Cardiac muscle cell (in vitro differentiated cells and primary cell): ENCODE measurements at regions not wholly inside any gene's neighbourhood (a gene's known extent, or its start where the extent isn't known, plus 50 kb on each side); places are given as distances from the start of the nearest gene placed in this dataset.

Experiments
- DNase-seq, 2 donors: peaks; one replicate each; pipeline versions ENCODE4 v3.0.0 to v3.0.0-alpha.2; 2010 to 2017; ENCODE audit warnings: low read depth in 1 of 2, low spot score in 1 of 2
- H3K27ac ChIP-seq: fragments of 200-600 bp; sonication (generic); 2 replicates; pipeline ENCODE4 v1.5.1; 2016
- H3K27me3 ChIP-seq: fragments of 200-600 bp; sonication (generic); 2 replicates; pipeline ENCODE4 v1.6.0; 2016; ENCODE audit warnings: control low read depth
- H3K36me3 ChIP-seq: fragments of 200-600 bp; sonication (generic); 2 replicates; pipeline ENCODE4 v1.5.1; 2016; ENCODE audit warnings: control low read depth
- H3K4me1 ChIP-seq: fragments of 200-600 bp; sonication (generic); 2 replicates; pipeline ENCODE4 v1.8.1; 2017; ENCODE audit warnings: low read depth, mild to moderate bottlenecking, mixed run types
- H3K4me3 ChIP-seq: fragments of 200-600 bp; sonication (generic); 2 replicates; pipeline ENCODE4 v1.5.1; 2016; ENCODE audit warnings: mild to moderate bottlenecking
- H3K9me3 ChIP-seq: fragments of 200-600 bp; sonication (generic); 2 replicates; pipeline ENCODE4 v1.5.1; 2017; ENCODE audit warnings: low read depth, mild to moderate bottlenecking, control low read depth
- TF ChIP-seq, protein P1 (sequence below): IDR thresholded peaks from 2 replicates; pipeline ENCODE4 v1.5.1; 2012; ENCODE audit warnings: low read depth, mild to moderate bottlenecking, low read length

DNA sequence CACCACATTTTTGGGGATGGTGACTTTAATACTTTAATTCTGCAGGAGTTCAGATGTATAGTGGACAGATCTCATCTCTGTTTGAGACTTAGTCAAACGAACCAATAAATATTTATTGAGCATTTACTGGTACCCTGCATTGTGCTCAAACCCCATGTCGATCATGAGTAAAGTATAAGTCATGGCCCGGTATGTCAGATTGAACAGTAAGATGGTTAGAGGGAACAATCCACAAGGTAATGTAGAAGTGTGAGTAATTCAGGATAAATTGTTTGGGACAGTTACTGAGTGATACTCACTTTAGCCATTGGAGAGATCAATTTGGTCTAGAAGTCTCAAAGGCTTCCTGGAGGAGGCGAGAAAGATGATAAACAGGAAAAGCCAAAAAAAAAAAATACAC lies 265.5 kb upstream of the C2CD4B start:
- H3K4me3 ChIP-seq: no peak overlapping the region
- peaks cover 9% of the 10 kb centered on the region for H3K4me1 ChIP-seq
- no peaks in the 10 kb centered on the region for H3K9me3 ChIP-seq
- H3K27ac ChIP-seq: no peak overlapping the region
- no peak for DNase-seq
- H3K36me3 ChIP-seq: no peaks in the 10 kb centered on the region
- TF ChIP-seq, protein P1, sequence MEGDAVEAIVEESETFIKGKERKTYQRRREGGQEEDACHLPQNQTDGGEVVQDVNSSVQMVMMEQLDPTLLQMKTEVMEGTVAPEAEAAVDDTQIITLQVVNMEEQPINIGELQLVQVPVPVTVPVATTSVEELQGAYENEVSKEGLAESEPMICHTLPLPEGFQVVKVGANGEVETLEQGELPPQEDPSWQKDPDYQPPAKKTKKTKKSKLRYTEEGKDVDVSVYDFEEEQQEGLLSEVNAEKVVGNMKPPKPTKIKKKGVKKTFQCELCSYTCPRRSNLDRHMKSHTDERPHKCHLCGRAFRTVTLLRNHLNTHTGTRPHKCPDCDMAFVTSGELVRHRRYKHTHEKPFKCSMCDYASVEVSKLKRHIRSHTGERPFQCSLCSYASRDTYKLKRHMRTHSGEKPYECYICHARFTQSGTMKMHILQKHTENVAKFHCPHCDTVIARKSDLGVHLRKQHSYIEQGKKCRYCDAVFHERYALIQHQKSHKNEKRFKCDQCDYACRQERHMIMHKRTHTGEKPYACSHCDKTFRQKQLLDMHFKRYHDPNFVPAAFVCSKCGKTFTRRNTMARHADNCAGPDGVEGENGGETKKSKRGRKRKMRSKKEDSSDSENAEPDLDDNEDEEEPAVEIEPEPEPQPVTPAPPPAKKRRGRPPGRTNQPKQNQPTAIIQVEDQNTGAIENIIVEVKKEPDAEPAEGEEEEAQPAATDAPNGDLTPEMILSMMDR: no peak
- H3K27me3 ChIP-seq: peaks cover 19% of the 10 kb centered on the region

DNA sequence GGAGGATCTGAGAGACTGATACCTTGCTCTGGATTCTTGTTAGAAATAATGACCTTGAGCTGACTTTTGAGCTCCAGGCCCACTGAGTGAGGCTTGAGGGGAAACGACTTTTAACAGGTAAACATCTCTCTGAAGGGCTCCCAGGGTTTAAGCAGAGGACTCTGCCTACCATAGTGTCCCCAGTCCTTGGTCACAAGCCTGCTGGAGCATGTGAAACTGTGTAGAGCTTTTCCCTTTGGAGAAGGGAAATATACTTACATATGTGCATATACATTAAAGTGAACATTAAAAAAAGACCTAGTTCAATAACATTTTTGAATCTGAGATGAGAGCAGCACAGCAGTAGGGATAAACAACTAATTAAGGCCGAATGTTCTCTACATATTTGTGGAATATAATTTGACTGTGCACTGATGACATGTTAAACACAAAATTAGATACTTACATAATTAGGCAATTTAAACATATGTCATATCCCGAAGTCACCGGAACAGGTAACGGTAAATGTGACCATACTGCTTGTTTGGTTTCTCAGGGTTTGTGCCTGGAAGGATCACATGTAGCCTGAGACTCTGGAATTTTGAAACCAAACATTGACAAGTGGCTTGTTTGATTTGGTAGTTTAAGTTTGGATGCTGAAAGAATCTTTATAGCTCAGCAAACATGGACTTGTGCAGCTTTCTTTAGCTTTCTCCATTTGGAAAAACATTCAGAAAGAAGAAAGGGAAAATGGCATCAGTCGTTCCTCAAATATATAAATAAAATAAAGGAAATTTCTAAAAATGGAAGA lies 266.1 kb upstream of the C2CD4B start:
- Histone ChIP-seq H3K27ac (no peak overlapping the region), H3K4me3 (no peak overlapping the region), H3K27me3 (peaks cover 13% of the 10 kb centered on the region), H3K4me1 (peaks cover 9% of the 10 kb centered on the region), H3K9me3 (no peaks in the 10 kb centered on the region), H3K36me3 (no peaks in the 10 kb centered on the region)
- no peak for DNase-seq
- TF ChIP-seq, protein P1: no peak

DNA sequence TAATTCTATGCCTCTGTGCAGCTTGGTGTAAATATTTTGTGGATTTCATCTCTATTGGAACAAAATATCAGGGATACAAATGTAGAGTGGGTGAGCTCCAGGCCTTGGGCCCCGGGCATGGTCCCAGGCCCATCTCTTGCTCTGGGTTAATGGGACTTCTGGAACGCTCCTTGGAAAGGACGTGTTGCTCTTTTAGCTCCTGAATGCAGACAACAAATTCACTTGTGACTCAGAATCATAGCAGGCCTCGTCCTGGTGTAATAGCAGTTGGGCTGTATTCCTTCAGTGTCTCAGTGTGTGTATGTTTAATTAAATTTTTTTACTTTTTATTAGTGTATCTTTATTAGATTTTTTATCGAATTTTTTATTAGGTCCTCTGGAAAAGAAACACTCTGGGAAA lies 266.7 kb upstream of the C2CD4B start:
- Histone ChIP-seq H3K4me3 (no peak overlapping the region), H3K27me3 (peaks cover 7% of the 10 kb centered on the region), H3K4me1 (peaks cover 9% of the 10 kb centered on the region), H3K9me3 (no peaks in the 10 kb centered on the region), H3K36me3 (no peaks in the 10 kb centered on the region), H3K27ac (no peak overlapping the region)
- TF ChIP-seq, protein P1: no peak
- no peak for DNase-seq

DNA sequence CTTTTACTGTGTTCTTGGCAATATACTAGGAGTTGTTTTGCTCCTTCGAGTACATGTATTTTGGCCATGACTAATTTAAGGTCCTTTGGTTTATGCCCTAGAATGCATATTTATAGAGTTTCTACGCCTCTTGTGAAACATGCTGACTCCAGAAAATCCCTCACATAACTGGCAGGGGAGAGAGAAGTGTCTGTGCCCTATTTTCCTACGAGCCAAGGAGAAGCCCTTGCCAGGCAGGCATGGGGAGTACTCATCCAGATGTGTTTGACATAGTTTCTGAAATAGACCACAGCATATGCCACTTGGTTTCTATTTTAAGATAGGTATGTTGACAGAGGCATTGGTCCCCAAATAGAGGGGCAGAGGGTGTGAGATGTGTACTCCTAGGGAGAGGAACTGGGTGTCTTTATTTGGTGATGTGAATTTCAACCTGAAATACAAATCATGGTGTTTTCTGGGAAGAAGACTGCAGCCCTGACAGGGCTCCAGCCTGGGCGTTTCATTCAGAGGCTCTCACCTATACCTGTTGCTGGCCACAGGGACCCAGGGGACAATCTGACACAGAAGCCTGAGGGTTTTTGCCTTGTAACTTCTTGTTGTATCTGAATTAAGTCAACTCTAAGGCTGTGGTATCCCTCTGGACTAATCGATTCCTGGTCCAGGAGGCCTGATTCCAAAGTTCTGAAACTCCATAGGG lies 267.8 kb upstream of the C2CD4B start:
- TF ChIP-seq, protein P1: no peak
- no peaks in the 10 kb centered on the region for H3K9me3 ChIP-seq
- peaks cover 9% of the 10 kb centered on the region for H3K4me1 ChIP-seq
- no peaks in the 10 kb centered on the region for H3K27me3 ChIP-seq
- H3K4me3 ChIP-seq: no peak overlapping the region
- no peaks in the 10 kb centered on the region for H3K36me3 ChIP-seq
- DNase-seq: no peak
- no peak overlapping the region for H3K27ac ChIP-seq

DNA sequence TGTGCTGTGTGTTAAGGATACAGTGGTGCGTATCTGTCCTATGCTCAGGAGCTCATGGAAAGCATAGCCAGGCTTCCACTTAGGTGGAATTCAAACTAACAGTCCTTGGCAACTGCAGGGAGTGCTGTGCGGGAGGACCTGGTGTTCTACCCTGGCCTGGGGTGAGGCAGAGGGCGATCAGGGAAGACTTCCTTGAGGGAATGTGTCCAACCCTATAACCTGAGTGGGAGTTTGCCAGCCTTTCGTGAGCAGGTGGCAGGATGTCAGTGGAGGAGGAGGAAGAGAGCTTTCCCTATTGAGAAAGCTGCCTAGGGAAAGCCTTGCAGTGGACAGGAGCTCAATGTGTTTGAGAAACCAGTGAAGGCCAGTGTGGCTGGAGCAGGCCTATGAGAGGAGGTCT lies 271.1 kb upstream of the C2CD4B start:
- TF ChIP-seq, protein P1: no peak
- H3K9me3 ChIP-seq: no peaks in the 10 kb centered on the region
- H3K4me1 ChIP-seq: peaks cover 9% of the 10 kb centered on the region
- no peaks in the 10 kb centered on the region for H3K36me3 ChIP-seq
- H3K4me3 ChIP-seq: no peak overlapping the region
- no peak overlapping the region for H3K27ac ChIP-seq
- peaks cover 5% of the 10 kb centered on the region for H3K27me3 ChIP-seq
- no peak for DNase-seq
